Muscle of back (tissue), 3 donors: ENCODE measurements at regions not wholly inside any gene's neighbourhood (a gene's known extent, or its start where the extent isn't known, plus 50 kb on each side); places are given as distances from the start of the nearest gene placed in this dataset.

Source experiments
- DNase-seq, 3 donors: peaks; one replicate each; pipeline versions ENCODE4 v3.0.0 to v3.0.0-alpha.2; 2013

DNA sequence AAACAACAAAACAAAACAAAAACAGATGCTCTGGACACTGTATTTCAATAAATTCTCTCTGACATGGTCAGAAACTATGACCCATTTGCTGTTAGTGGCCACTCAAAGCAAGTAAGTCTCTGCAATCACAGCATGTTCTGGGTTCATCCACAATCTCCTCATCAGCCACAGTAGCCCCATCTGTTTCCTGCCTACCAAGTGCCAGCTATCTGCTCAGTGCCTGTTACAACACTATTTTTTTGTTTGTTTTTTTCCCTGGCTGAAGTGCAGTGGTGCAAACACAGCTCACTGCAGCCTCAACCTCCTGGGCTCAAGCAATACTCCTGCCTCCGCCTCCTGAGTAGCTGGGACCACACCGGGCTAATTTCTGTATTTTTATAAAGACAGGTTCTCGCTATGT, 137.9 kb downstream of the SOX9 start:
- no peak for DNase-seq

GRCh38 chr17:72259922-72260321, 139.1 kb downstream of the SOX9 start:
- no peak for DNase-seq

DNA sequence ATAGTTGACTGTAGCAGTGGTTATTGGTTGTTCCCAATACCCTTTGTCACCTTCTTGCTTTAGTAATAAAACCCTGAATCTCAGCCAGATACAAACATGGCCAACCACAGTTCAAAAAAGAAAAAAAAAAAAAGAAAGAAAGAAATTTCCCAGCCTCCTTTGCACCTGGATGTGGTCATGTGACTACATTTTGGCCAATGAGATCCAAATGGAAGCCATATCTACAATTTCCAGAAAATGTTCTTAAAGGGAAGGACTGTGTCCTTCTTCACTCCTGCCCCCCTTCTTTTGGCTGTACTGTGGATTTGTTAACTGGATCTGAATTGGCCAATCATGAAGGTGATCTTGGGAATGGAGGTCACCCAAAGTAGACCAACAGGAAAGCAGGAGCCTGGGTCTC, 141.9 kb downstream of the SOX9 start:
- DNase-seq = no peak

GRCh38 chr17:72264682-72265405, 144.0 kb downstream of the SOX9 start:
- DNase-seq = no peak

- DNase-seq = no peak
Measured at GRCh38 chr17:72266112-72266775, 145.4 kb downstream of the SOX9 start.

DNA sequence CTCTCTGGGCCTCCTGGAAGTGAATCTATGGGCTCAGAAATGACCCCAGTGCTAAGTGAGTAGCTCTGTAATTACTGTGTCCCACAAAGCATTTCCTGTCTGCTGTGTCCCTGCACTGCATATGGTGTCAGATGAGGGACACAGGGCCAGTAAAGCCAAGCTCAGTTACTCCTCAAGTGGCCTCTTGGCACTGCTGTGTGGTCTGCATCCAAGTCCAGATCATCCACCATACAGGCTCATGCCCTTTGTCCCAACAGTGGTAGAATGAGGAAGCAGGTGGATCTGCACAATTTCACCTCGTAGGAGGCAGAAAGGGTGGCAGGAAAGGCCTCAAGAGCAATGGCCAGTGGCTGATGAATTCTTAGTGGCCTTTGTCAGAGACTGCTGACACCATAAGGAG, 146.8 kb downstream of the SOX9 start:
- peak in 1 of 3 donors; percentile 7 for DNase-seq

DNA sequence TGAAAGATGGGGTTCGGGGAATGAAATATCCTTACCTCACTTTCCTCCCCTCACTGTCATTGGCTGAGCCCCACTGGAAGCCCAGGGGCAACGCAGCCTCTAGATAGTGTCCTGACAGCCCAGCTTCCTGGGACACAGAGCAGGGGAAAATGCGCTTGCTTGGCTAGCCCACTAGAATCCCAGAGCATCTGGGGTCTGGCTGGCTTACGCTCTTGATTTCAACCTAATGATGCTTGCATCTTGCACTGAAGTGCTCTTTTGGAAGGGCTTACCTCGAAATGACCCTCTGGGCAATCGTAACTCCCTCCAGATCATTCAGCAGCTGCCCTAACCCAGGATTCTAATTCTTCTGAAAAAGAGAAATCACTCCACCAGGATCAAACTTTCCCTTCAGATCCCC, 147.6 kb downstream of the SOX9 start:
- DNase-seq = peak in 1 of 3 donors; percentile 53

- peak; percentile 69 to 92 (median 83) for DNase-seq
Measured at GRCh38 chr17:72270273-72270924, 149.6 kb downstream of the SOX9 start.

GRCh38 chr17:72271603-72272002, 150.8 kb downstream of the SOX9 start:
- DNase-seq = peak in 1 of 3 donors; percentile 18

DNA sequence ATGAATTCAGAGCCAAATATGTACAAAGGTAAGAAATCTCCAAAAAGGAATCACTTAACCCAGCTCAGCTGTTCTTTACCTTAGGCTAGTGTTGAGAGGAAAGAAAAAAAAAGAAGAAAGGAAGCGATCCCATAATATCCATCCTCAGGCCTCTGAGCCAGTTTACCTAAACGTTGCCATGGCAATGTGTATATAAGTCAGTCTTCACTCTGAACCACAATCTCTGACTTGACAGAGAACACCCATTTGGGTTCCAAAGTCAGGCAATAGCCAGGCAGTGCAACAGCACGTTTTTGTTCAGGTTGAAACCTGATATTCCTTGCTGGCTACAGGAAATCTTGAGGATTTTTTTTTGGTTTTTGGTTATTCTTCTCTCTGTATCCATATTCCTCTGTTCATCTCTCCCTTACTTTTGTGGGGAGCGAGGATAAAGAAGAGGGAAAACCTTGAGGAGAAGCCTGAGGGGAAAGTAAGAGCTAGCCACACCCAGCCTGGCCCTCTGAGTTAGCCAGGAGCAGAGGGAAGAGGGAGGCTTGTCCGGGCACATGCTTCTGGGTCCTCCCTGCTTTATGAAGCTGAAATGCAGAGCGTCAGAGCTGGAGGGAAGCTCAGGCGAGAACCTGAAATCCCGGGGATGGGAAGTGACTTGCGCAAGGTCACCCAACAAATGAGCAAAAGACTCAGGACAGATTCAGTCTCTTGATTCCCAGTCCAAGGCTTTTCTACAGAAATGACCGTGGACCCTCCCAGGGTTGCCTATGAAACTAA, 152.7 kb downstream of the SOX9 start:
- DNase-seq = no peak

DNA sequence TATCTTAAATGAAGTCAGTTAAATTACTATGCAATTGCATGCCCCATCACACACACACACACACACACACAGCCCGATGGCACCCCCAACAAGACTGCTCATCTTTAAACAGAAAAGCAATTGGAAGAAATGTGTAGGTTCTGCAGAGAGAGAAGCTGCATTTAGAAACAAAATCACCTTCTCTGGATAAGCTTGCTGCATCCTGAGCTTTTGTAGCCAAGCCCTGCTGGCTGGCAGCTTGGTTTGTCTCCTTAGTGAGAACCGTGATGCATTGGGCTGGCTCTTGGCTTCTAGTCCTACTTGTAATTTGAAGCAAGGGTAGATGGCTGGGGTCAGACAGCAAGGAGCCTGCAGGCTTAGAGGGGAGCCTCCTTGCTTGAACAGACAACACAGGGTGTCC, 153.8 kb downstream of the SOX9 start:
- no peak for DNase-seq

DNA sequence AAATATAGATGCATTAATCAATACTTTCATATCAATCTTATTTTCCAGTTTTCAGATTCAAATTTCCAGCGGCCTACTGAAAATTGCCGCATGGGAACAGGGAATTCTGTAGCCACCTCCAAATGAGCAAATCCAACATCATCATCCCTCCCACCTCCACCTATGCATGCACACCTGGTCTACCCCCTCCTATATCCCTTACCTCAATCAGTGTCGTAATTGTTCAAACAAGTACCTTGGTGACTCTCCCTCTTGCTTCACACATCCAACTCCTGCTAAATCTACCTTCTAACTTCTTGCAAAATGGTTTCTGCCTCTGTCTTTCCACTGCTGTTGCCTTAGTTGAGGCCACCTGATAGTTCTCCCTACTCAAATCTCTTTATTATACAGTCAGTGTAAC, 160.1 kb downstream of the SOX9 start:
- no peak for DNase-seq

DNA sequence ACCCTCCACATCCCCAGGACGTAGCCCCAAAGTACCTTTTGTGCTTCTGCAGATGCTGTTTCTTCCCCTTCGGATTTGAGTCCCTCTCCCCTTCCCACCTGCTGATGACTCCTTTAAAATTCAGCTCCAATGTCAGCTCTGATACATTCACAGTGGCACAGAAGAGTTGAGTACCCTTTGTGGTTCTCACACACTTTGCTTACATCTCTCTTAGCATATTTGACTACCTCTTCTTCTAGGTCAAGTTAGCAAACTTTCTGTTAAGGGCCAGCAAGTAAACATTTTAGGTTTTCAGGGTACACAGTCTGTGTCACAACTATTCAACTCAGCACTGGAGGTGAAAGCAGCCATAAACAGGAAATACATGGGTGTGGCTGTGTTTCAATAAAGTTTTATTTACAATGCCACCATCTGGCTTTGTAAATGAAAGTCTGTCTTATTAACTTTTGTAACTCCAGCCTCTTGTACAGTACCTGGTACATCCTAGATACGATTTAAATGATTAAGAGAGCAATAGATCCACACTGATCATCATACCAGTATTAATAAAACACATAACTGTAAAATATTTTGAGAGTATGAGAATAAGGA, 161.7 kb downstream of the SOX9 start:
- no peak for DNase-seq

DNA sequence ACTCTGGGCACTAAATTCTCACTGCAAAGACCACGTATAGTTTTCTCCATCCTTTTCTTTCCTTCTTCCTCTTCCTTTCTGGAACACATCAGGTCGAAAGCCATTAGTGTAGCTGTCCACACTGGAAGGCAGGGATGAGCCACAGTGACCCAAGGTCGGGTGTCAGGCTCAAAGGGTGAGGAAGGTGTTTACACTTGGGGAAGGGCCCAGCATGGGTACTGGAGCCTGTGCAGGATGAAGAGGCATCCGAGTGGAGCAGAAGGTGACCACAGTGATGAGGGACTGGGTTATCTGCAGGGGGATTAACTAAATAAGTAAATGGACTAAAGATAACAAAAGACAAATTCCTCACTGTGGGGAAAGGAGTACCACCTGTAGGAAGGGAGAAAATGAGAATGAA, 164.0 kb downstream of the SOX9 start:
- no peak for DNase-seq

DNA sequence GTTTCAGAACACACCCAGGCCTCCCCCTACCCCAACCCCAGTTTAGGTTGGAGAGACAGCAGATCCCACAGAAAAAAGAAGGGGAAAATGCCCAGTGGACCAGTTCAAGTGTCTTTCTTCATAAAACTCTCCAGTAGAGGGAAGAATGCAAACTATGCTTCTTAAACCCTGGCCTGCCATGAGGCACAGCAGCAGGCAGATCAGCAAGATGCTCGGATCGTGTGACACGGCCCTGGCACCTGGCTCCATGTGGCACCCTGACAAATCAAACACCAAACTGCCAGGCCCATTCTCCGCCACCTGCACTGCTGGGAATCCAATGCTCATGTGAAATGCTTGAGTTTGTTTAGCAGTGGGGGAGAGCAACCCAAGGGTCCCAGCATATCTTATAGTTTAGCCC, 166.8 kb downstream of the SOX9 start:
- DNase-seq = no peak

DNA sequence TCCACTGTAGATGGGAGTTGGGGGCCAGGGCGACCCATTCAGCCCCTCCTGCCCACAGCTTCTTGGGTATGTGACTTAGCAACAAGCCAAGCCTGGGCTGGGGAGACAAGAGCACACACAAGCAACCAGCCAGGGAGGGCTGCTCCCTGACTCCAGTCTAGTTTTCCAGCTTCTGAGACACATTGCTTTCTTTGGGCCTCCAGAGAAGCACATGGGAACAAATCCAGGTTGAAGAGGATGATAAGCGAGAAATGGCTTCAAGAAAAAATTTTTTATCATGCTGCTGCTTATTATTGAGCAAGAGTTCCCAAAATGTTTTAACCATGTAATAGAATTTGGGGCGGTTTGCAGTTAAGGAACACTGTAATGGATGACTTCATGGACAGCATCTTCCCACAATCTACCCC, 173.7 kb downstream of the SOX9 start:
- DNase-seq = no peak

GRCh38 chr17:72295916-72296315, 175.1 kb downstream of the SOX9 start:
- DNase-seq = no peak

DNA sequence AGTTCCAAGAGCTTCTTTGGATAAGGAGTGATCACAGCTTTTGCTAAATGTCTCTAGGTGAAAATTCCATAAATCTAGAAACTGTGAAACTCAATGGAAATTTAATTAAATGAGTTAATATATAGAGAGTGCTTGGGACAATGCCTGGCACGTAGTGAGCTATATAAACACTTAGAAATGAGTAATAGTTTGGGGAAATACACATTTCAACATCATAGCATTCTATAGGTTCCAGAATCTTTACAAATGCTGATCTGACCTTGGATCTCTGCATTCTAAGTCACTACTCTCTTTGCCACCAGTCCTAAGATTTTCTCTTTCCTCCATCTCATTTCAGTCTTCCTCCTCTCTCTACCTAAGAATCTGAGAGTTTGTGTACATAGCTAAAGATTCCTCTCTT, 175.6 kb downstream of the SOX9 start:
- no peak for DNase-seq

DNA sequence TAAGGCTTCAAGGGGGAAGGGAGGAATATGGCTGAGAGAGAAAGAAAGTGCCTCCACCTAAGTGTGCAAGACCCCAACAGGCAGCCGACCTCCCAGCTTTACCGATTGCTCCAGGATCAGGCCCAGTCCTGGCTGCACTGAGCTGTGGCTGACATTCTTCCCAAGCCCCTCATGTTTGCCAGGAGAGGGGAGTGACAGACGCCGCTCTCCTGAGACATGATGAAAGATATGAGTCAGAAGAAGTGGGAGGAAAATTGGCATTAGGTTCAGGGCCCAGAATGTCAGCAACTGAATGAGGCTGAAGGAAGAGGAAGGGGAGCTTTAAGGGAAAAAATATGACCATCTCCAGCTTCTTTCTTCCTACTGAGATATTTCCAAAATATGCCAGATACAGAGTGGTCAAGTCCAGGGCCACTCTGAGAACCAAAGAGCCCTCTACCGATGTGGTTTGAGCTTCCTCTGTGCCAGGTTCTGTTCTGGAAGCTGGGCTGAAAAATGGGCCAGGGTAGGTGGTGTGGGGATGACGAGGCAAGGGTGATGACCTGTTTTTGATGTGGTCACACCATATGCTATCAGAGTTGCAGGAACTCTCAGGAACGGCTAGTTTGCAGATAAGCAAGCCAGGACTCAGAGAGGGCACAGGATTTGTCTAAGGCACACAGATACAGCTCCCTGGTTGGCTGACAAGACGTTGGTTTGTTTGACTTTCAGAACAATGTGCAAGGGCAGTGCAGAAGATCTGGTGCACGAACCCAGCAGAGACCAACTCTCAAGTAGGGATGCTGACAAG, 176.7 kb downstream of the SOX9 start:
- DNase-seq = peak; percentile 48 to 80 (median 51)

DNA sequence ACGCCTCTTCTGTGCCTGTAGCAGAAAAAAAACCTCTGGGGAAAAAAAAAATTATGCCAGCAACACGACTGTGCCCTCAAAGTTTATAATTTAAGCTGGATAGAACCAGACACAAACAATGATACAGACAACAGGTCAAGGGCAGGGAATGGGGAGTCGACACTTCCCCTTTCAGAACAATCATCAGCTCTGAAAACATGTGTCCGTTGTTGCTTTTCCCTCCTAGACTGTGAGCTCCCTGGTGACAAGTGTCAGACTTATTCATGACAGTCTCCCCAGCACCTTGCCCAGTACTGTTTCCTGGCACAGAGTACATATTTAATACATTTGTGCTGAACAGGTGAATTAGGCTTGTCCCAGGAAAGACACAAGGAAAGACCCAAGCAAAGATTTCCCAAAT, 178.3 kb downstream of the SOX9 start:
- no peak for DNase-seq

DNA sequence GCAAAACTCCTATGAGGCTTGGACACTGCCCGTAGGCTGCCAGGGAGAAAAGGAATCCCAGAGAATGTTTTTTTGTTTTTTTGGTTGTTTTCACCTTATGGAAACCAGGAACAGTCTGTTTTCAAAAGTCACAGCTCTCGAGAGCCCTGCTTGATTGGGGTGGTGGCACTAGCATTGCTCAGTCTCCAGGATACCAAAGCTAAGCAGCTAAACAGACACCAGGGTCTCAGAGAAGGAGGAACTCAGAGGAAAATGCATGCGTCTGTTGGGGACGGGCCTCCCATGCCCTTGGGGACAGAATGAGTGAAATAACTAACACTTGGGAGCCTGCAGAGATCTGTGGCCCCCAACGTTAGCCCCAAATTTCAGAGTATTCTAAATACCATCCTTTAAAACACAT, 178.8 kb downstream of the SOX9 start:
- DNase-seq = no peak
